Aorta (tissue), 5 donors: ENCODE measurements at regions not wholly inside any gene's neighbourhood (a gene's known extent, or its start where the extent isn't known, plus 50 kb on each side); places are given as distances from the start of the nearest gene placed in this dataset.

Experiments
- ATAC-seq: fragments of 200-7000 bp; cut with Tn5 transposase; one replicate; pipeline ENCODE4 v1.9.1; 2022; ENCODE audit warnings: moderate library complexity; ENCODE audit not compliant: low FRiP score
- DNase-seq, 2 donors: peaks; one replicate each; pipeline ENCODE4 v3.0.0-alpha.2; 2020
- H3K27ac ChIP-seq, 2 donors: one replicate each; pipeline ENCODE4 v1.5.1; 2013; ENCODE audit warnings: low read length in 2 of 2, mild to moderate bottlenecking in 2 of 2, moderate library complexity in 2 of 2, control low read depth in 1 of 2, inconsistent platforms in 1 of 2, low read depth in 1 of 2
- H3K27me3 ChIP-seq, 2 donors: one replicate each; pipeline ENCODE4 v1.6.1; 2013; ENCODE audit warnings: control low read depth in 1 of 2, low read length in 1 of 2, mild to moderate bottlenecking in 1 of 2, moderate library complexity in 1 of 2; ENCODE audit not compliant: insufficient read depth in 2 of 2, control insufficient read depth in 1 of 2
- H3K36me3 ChIP-seq, 2 donors: one replicate each; pipeline ENCODE4 v1.6.1; 2013; ENCODE audit warnings: control low read depth in 1 of 2, low read length in 1 of 2, mild to moderate bottlenecking in 1 of 2; ENCODE audit not compliant: insufficient read depth in 2 of 2, control insufficient read depth in 1 of 2
- H3K4me1 ChIP-seq, 2 donors: one replicate each; pipeline ENCODE4 v1.6.1; 2013; ENCODE audit warnings: low read length in 2 of 2, control low read depth in 1 of 2, mild to moderate bottlenecking in 1 of 2, moderate library complexity in 1 of 2; ENCODE audit not compliant: insufficient read depth in 2 of 2, control insufficient read depth in 1 of 2
- H3K4me3 ChIP-seq, 2 donors: one replicate each; pipeline ENCODE4 v1.5.1; 2013; ENCODE audit warnings: low read length in 2 of 2, control low read depth in 1 of 2, mild to moderate bottlenecking in 1 of 2
- H3K9me3 ChIP-seq: one replicate; pipeline ENCODE4 v1.6.1; 2013; ENCODE audit warnings: mild to moderate bottlenecking, low read length; ENCODE audit not compliant: control insufficient read depth
- WGBS, 2 donors: extraction: QIAGEN DNeasy Blood & Tissue Kit; methylation state at CpG; one replicate each; pipeline ENCODE4 v1.1.7; 2013; 5-methylcytosine and 5-hydroxymethylcytosine counted together
- intact Hi-C, 2 donors: fragments of 100-400 bp; cut with DNase I; formaldehyde crosslinking; loops; one replicate each; pipeline versions ENCODE4 v1.14.2 to v1.15.0; 2022
- donor health status: healthy with polysubstance abuse.
- donor health status: Bipolar disorder and iron deficiency.
- donor health status: DM: no; HTN: no; CAD: no.
- donor health status: DM: no; HTN: no; CAD: no.
- donor health status: DM: yes; HTN: yes; CAD: no.

- 70 to 80% methylated on average over 4 of the region's 4 CpGs for WGBS, 2 donors
- no peak for DNase-seq
- intact Hi-C loops: no loop called here
- H3K9me3 ChIP-seq: no peaks in the 10 kb centered on the region
- no peak overlapping the region for H3K27ac ChIP-seq
- no peak overlapping the region for H3K4me3 ChIP-seq
- no peaks in the 10 kb centered on the region for H3K27me3 ChIP-seq
- no peaks in the 10 kb centered on the region for H3K4me1 ChIP-seq
- no peaks in the 10 kb centered on the region for H3K36me3 ChIP-seq
- no peak for ATAC-seq
These were observed 61.0 kb upstream of the EXOC1L start for GRCh38 chr4:55758570-55758969.

GRCh38 chr4:55762819-55763218 lies 56.8 kb upstream of the EXOC1L start:
- 39 to 42% methylated on average over 3 of the region's 3 CpGs for WGBS, 2 donors
- H3K36me3 ChIP-seq: no peaks in the 10 kb centered on the region
- intact Hi-C loops: no loop called here
- no peak overlapping the region for H3K27ac ChIP-seq
- no peak for DNase-seq
- no peaks in the 10 kb centered on the region for H3K4me1 ChIP-seq
- H3K9me3 ChIP-seq: no peaks in the 10 kb centered on the region
- ATAC-seq: no peak
- H3K4me3 ChIP-seq: no peak overlapping the region
- H3K27me3 ChIP-seq: no peaks in the 10 kb centered on the region

GRCh38 chr4:55763996-55764395 lies 55.6 kb upstream of the EXOC1L start:
- Histone ChIP-seq H3K27me3 (no peaks in the 10 kb centered on the region), H3K4me3 (no peak overlapping the region), H3K4me1 (no peaks in the 10 kb centered on the region), H3K9me3 (no peaks in the 10 kb centered on the region), H3K27ac (no peak overlapping the region), H3K36me3 (no peaks in the 10 kb centered on the region)
- DNase-seq: no peak
- 51 to 56% methylated on average over 2 of the region's 2 CpGs for WGBS, 2 donors
- intact Hi-C loops: no loop called here
- no peak for ATAC-seq

- H3K36me3 ChIP-seq: no peaks in the 10 kb centered on the region
- intact Hi-C loops: no loop called here
- no peak overlapping the region for H3K27ac ChIP-seq
- no peaks in the 10 kb centered on the region for H3K4me1 ChIP-seq
- H3K4me3 ChIP-seq: no peak overlapping the region
- no peaks in the 10 kb centered on the region for H3K9me3 ChIP-seq
- ATAC-seq (no peak), DNase-seq (no peak)
- 53 to 61% methylated on average over 6 of the region's 6 CpGs for WGBS, 2 donors
- no peaks in the 10 kb centered on the region for H3K27me3 ChIP-seq
These were observed 54.5 kb upstream of the EXOC1L start for GRCh38 chr4:55765070-55765469.

- no peaks in the 10 kb centered on the region for H3K36me3 ChIP-seq
- ATAC-seq: no peak
- 37 to 39% methylated on average over 3 of the region's 3 CpGs for WGBS, 2 donors
These were observed 51.3 kb upstream of the EXOC1L start for GRCh38 chr4:55768291-55768690.

More at GRCh38 chr4:55768291-55768690, 51.3 kb upstream of the EXOC1L start:
- DNase-seq: no peak
- Histone ChIP-seq H3K4me1 (no peaks in the 10 kb centered on the region), H3K27me3 (no peaks in the 10 kb centered on the region), H3K27ac (no peak overlapping the region), H3K9me3 (no peaks in the 10 kb centered on the region), H3K4me3 (no peak overlapping the region)
- intact Hi-C loops: no loop called here
